ENCODE measurements at regions not wholly inside any gene's neighbourhood (a gene's known extent, or its start where the extent isn't known, plus 50 kb on each side); places are given as distances from the start of the nearest gene placed in this dataset.

DNA sequence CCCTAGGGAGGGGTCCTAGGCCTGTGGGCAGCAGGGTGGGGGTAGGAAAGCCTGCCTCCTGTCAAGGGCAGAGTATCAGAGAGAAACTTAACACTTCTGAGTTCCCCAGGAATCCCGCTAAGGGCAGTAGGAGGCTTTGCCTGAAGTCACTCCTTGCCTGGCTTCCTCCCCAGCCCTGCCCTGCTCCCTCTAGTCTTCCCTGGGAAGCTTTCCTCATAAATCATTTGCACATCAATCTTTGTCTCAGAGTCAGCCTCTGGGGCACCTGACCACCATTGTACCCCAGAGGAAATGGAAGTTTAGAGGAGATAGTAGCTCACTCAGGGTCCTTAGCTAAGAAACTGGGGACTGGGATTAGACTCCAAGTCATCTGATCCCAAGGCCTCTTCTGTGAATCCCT, 129.4 kb upstream of the TLE3 start:
- TF ChIP-seq, protein P1, sequence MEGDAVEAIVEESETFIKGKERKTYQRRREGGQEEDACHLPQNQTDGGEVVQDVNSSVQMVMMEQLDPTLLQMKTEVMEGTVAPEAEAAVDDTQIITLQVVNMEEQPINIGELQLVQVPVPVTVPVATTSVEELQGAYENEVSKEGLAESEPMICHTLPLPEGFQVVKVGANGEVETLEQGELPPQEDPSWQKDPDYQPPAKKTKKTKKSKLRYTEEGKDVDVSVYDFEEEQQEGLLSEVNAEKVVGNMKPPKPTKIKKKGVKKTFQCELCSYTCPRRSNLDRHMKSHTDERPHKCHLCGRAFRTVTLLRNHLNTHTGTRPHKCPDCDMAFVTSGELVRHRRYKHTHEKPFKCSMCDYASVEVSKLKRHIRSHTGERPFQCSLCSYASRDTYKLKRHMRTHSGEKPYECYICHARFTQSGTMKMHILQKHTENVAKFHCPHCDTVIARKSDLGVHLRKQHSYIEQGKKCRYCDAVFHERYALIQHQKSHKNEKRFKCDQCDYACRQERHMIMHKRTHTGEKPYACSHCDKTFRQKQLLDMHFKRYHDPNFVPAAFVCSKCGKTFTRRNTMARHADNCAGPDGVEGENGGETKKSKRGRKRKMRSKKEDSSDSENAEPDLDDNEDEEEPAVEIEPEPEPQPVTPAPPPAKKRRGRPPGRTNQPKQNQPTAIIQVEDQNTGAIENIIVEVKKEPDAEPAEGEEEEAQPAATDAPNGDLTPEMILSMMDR (IDR thresholded peaks at IDR 0.05) = no peak
- TF ChIP-seq POLR2AphosphoS5 (IDR thresholded peaks at IDR 0.05; ENCODE audit: insufficient read depth in 1 of 2, low read depth in 1 of 2) (no peak), POLR2A (IDR thresholded peaks at IDR 0.05) (no peak)
